ENCODE measurements at regions not wholly inside any gene's neighbourhood (a gene's known extent, or its start where the extent isn't known, plus 50 kb on each side); places are given as distances from the start of the nearest gene placed in this dataset.

DNA sequence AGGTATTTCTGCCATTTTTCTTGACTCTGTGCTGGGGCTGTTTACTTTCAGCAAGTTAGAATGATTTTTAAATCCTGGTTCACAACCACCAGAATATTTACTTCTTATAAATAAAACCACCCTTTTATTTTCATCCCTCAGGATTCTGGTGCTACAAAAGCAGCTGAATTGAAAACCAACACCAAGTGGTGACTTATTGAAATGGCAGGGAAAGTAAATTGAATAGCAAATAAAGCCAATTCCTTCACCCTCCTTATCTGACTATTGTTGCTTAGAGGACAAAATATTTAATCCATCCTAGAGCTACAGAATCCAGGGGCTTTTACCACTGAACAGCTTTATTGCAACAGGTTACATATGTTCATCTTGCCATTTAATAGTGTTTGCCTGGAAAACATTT lies 828.6 kb upstream of the GHITM start:
- no peak overlapping the region for H3K4me2 ChIP-seq (ENCODE audit: control insufficient read depth, extremely low read depth, insufficient read depth, low read depth, low read length)
- DNase-seq (ENCODE audit: low read depth, low spot score) (no peak), FAIRE-seq (no peak)
- no peaks in the 10 kb centered on the region for H3K36me3 ChIP-seq (ENCODE audit: control insufficient read depth in 2 of 2, extremely low read depth in 1 of 2, insufficient read depth in 2 of 2, low read length in 2 of 2)
- H3K9ac ChIP-seq (ENCODE audit: control insufficient read depth, extremely low read depth, insufficient read depth, low read length), result no peak overlapping the region
- H4K20me1 ChIP-seq (ENCODE audit: control insufficient read depth, extremely low read depth, insufficient read depth, low read length), result no peaks in the 10 kb centered on the region
- no peaks in the 10 kb centered on the region for H3K9me1 ChIP-seq (ENCODE audit: control insufficient read depth, extremely low read depth, insufficient read depth, low read length)
- no peaks in the 10 kb centered on the region for H3K27me3 ChIP-seq (ENCODE audit: control insufficient read depth, extremely low read depth, insufficient read depth, low read length)
- H3K79me2 ChIP-seq (ENCODE audit: control insufficient read depth, insufficient read depth, low read length), result no peaks in the 10 kb centered on the region
- TF ChIP-seq EZH2 (IDR thresholded peaks at IDR 0.05; ENCODE audit: low read length), result no peak
- TF ChIP-seq, protein P1, sequence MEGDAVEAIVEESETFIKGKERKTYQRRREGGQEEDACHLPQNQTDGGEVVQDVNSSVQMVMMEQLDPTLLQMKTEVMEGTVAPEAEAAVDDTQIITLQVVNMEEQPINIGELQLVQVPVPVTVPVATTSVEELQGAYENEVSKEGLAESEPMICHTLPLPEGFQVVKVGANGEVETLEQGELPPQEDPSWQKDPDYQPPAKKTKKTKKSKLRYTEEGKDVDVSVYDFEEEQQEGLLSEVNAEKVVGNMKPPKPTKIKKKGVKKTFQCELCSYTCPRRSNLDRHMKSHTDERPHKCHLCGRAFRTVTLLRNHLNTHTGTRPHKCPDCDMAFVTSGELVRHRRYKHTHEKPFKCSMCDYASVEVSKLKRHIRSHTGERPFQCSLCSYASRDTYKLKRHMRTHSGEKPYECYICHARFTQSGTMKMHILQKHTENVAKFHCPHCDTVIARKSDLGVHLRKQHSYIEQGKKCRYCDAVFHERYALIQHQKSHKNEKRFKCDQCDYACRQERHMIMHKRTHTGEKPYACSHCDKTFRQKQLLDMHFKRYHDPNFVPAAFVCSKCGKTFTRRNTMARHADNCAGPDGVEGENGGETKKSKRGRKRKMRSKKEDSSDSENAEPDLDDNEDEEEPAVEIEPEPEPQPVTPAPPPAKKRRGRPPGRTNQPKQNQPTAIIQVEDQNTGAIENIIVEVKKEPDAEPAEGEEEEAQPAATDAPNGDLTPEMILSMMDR (optimal IDR thresholded peaks at IDR 0.05 in 1 of 3, IDR thresholded peaks at IDR 0.05 in 1 of 3, conservative IDR thresholded peaks at IDR 0.05 in 1 of 3; ENCODE audit: extremely low read depth in 1 of 3, insufficient read depth in 2 of 3, low read length in 3 of 3), result no peak
- dilution Hi-C loops (cut with MboI; ENCODE audit: extremely low pct_ligation_motif_present, low sequenced_read_pairs), result no loop called here
- H2AFZ ChIP-seq (ENCODE audit: control insufficient read depth, low read length), result no peak overlapping the region
- H3K4me3 ChIP-seq (ENCODE audit: control insufficient read depth in 2 of 3, extremely low read depth in 1 of 3, insufficient read depth in 2 of 3, low read depth in 1 of 3, low read length in 3 of 3), result no peak overlapping the region
- H3K4me1 ChIP-seq (ENCODE audit: control insufficient read depth, extremely low read depth, insufficient read depth, low read length), result no peaks in the 10 kb centered on the region
- H3K27ac ChIP-seq (ENCODE audit: control insufficient read depth, insufficient read depth, low read length), result no peak overlapping the region
- H3K9me3 ChIP-seq (ENCODE audit: control insufficient read depth, low read depth, low read length), result no peaks in the 10 kb centered on the region

DNA sequence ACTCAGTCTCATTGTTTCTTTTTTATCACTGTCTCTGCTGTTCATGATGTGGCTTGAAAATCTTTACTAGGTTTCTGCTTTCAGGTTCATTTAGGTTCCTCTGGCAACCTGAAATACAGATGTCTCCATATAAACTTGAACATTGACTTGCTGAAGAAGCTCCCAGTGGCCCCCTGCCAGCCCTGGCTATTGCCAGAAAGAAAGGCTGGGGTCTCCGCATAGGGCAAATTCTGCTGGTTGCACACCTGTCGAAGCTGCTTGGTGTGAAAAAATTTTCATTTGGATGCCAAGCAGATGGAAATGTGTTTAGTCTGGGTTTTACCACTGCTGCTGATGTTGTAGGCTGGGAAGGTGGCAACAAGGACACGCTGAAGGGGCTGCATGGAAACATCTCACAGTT lies 826.7 kb upstream of the GHITM start:
- dilution Hi-C loops (cut with MboI; ENCODE audit: extremely low pct_ligation_motif_present, low sequenced_read_pairs), result no loop called here
- H3K4me1 ChIP-seq (ENCODE audit: control insufficient read depth, extremely low read depth, insufficient read depth, low read length), result no peaks in the 10 kb centered on the region
- DNase-seq (ENCODE audit: low read depth, low spot score), result no peak

More for the DNA sequence above, 826.7 kb upstream of the GHITM start:
- no peaks in the 10 kb centered on the region for H3K36me3 ChIP-seq (ENCODE audit: control insufficient read depth in 2 of 2, extremely low read depth in 1 of 2, insufficient read depth in 2 of 2, low read length in 2 of 2)
- H3K4me3 ChIP-seq (ENCODE audit: control insufficient read depth in 2 of 3, extremely low read depth in 1 of 3, insufficient read depth in 2 of 3, low read depth in 1 of 3, low read length in 3 of 3), result no peak overlapping the region
- no peak overlapping the region for H3K27ac ChIP-seq (ENCODE audit: control insufficient read depth, insufficient read depth, low read length)
- no peaks in the 10 kb centered on the region for H3K9me1 ChIP-seq (ENCODE audit: control insufficient read depth, extremely low read depth, insufficient read depth, low read length)
- H4K20me1 ChIP-seq (ENCODE audit: control insufficient read depth, extremely low read depth, insufficient read depth, low read length), result no peaks in the 10 kb centered on the region
- no peak for TF ChIP-seq EZH2 (IDR thresholded peaks at IDR 0.05; ENCODE audit: low read length)
- TF ChIP-seq, protein P1 (optimal IDR thresholded peaks at IDR 0.05 in 1 of 3, IDR thresholded peaks at IDR 0.05 in 1 of 3, conservative IDR thresholded peaks at IDR 0.05 in 1 of 3; ENCODE audit: extremely low read depth in 1 of 3, insufficient read depth in 2 of 3, low read length in 3 of 3), result no peak
- H3K79me2 ChIP-seq (ENCODE audit: control insufficient read depth, insufficient read depth, low read length), result no peaks in the 10 kb centered on the region
- no peaks in the 10 kb centered on the region for H3K9me3 ChIP-seq (ENCODE audit: control insufficient read depth, low read depth, low read length)
- no peak overlapping the region for H3K9ac ChIP-seq (ENCODE audit: control insufficient read depth, extremely low read depth, insufficient read depth, low read length)
- H3K4me2 ChIP-seq (ENCODE audit: control insufficient read depth, extremely low read depth, insufficient read depth, low read depth, low read length), result no peak overlapping the region
- FAIRE-seq, result no peak
- no peaks in the 10 kb centered on the region for H3K27me3 ChIP-seq (ENCODE audit: control insufficient read depth, extremely low read depth, insufficient read depth, low read length)
- H2AFZ ChIP-seq (ENCODE audit: control insufficient read depth, low read length), result no peak overlapping the region

All from keratinocyte (primary cell).